Upper lobe of left lung (tissue), 4 donors: ENCODE measurements at regions not wholly inside any gene's neighbourhood (a gene's known extent, or its start where the extent isn't known, plus 50 kb on each side); places are given as distances from the start of the nearest gene placed in this dataset.

Source experiments
- CTCF ChIP-seq, 6 experiments: fragments of 450-650 bp in 4 of 6; fragments of 200-600 bp in 2 of 6; sonication (generic) in 2 of 6; IDR thresholded peaks; one replicate each; pipeline ENCODE4 v1.5.1; 2016 to 2019; ENCODE audit warnings: antibody characterized with exemption in 6 of 6
- POLR2A ChIP-seq, 4 donors: fragments of 450-650 bp; IDR thresholded peaks; one replicate each; pipeline ENCODE4 v1.5.1; 2016 to 2017; ENCODE audit warnings: antibody characterized with exemption in 4 of 4, mild to moderate bottlenecking in 2 of 4
- POLR2AphosphoS5 ChIP-seq, 2 donors: sonication (generic); formaldehyde crosslinking; IDR thresholded peaks; one replicate each; pipeline ENCODE4 v1.5.1; 2017; ENCODE audit warnings: antibody characterized with exemption in 2 of 2

DNA sequence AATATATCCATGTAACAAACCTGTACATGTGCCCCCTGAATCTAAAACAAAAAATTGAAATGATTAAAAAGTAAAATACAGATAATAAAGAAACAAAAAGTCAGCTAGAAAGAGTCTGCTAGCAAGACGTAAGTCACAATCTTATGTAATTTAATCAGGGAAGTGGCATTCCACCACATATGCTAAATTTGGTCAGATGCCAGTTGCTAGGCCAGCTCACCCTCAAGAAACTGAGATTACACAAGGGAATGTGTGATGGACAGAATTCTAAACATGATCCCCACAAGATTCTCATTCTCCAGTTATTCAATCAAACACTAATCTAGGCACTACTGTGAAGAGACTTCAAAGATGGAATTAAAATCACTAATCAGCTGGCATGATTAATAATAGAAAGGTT, 689.3 kb downstream of the CENPC start:
- TF ChIP-seq POLR2AphosphoS5 (IDR thresholded peaks at IDR 0.05) (no peak), CTCF (IDR thresholded peaks at IDR 0.05) (no peak), POLR2A (IDR thresholded peaks at IDR 0.05) (no peak)
